Bronchial epithelial cell (primary cell): ENCODE measurements at regions not wholly inside any gene's neighbourhood (a gene's known extent, or its start where the extent isn't known, plus 50 kb on each side); places are given as distances from the start of the nearest gene placed in this dataset.

Source experiments
- DNase-seq: peaks from one replicate; pipeline ENCODE4 v3.0.0-alpha.2; 2010; ENCODE audit warnings: low read depth
- FAIRE-seq: peaks from 2 replicates; lab custom pipeline; 2011; peaks lifted over from hg19 to GRCh38; lab: Jason Lieb, UNC
- H3K27me3 ChIP-seq: 2 replicates; pipeline ENCODE4 v1.5.1; 2011; ENCODE audit warnings: low read length; ENCODE audit not compliant: control insufficient read depth, insufficient read depth
- H3K36me3 ChIP-seq: 2 replicates; pipeline ENCODE4 v1.5.1; 2011; ENCODE audit warnings: low read length; ENCODE audit not compliant: control insufficient read depth, insufficient read depth
- H3K4me3 ChIP-seq: 2 replicates; pipeline ENCODE4 v1.5.1; 2011; ENCODE audit warnings: mild to moderate bottlenecking, low read depth, low read length, control low read depth
- CTCF ChIP-seq: IDR thresholded peaks from 2 replicates; pipeline ENCODE4 v1.5.1; 2011; ENCODE audit warnings: mild to moderate bottlenecking, moderate library complexity, low read length, control low read depth, inconsistent platforms; ENCODE audit not compliant: insufficient read depth, severe bottlenecking

GRCh38 chr17:74118504-74118903, 85.0 kb upstream of the RPL38 start:
- FAIRE-seq (no peak), DNase-seq (no peak)
- no peaks in the 10 kb centered on the region for H3K27me3 ChIP-seq

GRCh38 chr17:74119049-74119580, 84.4 kb upstream of the RPL38 start:
- no peak for DNase-seq
- Histone ChIP-seq H3K36me3 (no peaks in the 10 kb centered on the region), H3K27me3 (no peaks in the 10 kb centered on the region), H3K4me3 (no peak overlapping the region)
- no peak for FAIRE-seq
- TF ChIP-seq CTCF = no peak

More at GRCh38 chr17:74118504-74118903, 85.0 kb upstream of the RPL38 start:
- H3K4me3 ChIP-seq = no peak overlapping the region
- no peak for TF ChIP-seq CTCF
- no peaks in the 10 kb centered on the region for H3K36me3 ChIP-seq

- no peak for TF ChIP-seq CTCF
- Histone ChIP-seq H3K4me3 (no peak overlapping the region), H3K36me3 (no peaks in the 10 kb centered on the region), H3K27me3 (no peaks in the 10 kb centered on the region)
- no peak for FAIRE-seq
- DNase-seq = no peak
Observed at GRCh38 chr17:74119965-74120364, 83.5 kb upstream of the RPL38 start.

DNA sequence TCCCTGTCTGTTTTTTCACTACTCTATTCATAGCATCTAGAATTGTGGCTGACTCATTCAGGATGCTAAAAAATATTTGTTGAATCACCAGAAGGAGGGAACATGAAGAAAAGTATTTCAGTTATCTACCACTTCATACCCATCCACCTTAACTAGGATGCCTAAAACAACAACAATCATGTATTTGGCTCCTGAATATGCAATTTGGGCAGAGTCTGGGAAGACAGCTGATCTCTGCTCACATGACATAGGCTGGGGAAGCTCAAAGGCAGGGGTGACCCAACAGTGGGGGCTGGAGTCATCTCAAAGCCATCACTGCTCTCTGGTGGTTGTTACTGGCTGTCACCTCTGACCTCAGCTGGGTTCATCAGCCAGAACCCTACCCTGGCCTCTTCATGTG, 80.1 kb upstream of the RPL38 start:
- H3K27me3 ChIP-seq = no peaks in the 10 kb centered on the region
- no peak overlapping the region for H3K4me3 ChIP-seq
- DNase-seq (peak; percentile 17), FAIRE-seq (no peak)
- TF ChIP-seq CTCF = no peak
- no peaks in the 10 kb centered on the region for H3K36me3 ChIP-seq

- TF ChIP-seq CTCF = no peak
- no peaks in the 10 kb centered on the region for H3K36me3 ChIP-seq
- no peak for FAIRE-seq
- DNase-seq = no peak
- H3K27me3 ChIP-seq = no peaks in the 10 kb centered on the region
- no peak overlapping the region for H3K4me3 ChIP-seq
Observed at GRCh38 chr17:74123866-74124444, 79.5 kb upstream of the RPL38 start.

GRCh38 chr17:74125156-74125555, 78.3 kb upstream of the RPL38 start:
- DNase-seq = peak; percentile 1
- Histone ChIP-seq H3K27me3 (no peaks in the 10 kb centered on the region), H3K4me3 (no peak overlapping the region), H3K36me3 (no peaks in the 10 kb centered on the region)
- no peak for TF ChIP-seq CTCF
- no peak for FAIRE-seq
